Stimulated activated naive CD4-positive, alpha-beta T cell treated with Interleukin-2 at 50 U/mL for 16 hours (primary cell): ENCODE measurements at regions not wholly inside any gene's neighbourhood (a gene's known extent, or its start where the extent isn't known, plus 50 kb on each side); places are given as distances from the start of the nearest gene placed in this dataset.

ENCODE experiments used
- DNase-seq: peaks from one replicate; lab custom pipeline; 2025; lab: John Stamatoyannopoulos, UW

DNA sequence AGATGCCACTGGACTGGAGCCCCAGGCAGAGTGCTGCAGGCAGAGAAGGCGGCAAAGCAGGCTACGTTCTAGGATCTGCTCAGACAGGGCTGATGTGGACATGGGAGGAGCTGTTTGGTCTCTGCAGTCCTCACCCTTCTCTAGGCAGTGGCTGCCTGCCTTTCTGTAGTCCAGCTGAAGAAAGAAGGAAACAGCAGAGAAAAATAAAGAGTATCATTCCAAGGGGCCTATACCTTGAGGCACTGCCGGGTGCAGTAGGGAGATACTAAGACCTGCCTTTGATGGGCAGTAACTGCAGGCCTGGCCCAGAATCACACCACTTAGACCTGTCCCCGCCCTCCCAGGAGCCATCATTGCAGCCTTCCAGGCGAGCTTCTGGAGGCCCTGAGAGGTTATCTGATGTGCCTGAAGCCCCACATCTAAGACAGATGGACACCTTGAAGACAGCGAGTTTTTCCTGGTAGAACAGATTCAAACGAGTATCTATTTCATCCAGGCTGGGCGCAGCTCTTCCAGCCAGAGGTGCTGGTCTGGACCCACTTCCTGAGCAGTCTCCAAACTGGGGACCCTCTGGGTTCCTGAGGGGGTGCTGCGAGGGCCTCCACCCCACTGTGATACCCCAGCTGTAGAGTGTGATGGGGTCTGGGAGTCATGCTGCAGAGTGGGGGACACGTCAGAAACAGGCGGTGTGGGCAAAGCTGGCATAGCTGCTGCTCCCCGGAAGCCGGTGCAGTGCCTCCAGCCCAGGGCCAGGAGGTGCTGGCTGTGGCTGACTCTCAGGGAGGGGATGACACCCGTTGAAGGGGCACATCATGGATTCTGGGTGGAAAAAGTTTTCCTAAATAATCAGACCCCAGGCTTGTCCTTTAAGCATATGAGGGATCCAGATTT lies 87.3 kb upstream of the OTOS start:
- DNase-seq: no peak

DNA sequence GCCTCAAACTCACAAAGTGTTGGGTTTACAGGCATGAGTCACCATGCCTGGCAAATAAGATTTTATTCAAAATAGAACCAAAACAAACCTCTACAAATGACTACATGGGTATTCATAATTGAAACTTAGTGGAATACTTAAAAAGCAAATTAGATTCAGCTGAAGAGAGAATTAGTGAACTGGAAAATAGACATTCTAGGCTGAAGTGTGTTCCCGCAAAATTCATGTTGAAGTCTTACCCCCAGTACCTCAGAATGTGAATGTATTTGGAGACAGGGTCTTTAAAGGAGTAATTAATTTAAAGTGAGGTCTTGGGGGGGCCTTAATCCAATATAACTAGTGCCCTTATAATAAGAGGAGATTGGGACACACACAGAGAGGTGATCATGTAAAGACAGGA lies 88.5 kb upstream of the OTOS start:
- DNase-seq: no peak

DNA sequence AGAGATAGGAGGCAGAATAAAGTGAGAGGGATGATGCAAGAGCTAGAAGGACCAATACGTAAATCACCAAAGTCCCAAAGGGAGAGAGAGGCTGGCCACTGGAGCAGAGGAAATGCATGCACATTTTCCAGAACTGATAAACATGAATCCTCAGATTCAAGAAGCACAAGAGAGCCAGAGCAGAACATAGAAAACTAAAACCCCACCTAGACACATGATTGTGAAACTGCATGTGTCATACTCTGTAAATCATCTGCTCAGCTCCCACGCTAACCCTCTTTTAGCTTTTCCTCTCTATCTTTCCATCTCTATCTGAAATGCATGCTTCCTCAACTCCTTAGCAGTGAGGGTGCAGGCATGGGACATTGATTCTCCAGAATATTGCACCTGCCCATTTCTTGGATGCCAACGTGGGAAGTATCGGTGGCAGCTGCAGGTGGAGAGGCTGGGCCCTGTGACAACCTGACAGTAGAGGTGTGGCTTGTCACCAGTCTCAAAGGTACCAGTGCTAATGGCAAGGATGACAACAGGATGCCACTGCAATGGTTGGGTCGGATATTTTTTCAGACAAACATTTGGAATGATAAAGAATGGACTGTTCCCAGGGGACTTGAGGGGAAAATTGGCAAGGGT lies 89.3 kb upstream of the OTOS start:
- no peak for DNase-seq

DNA sequence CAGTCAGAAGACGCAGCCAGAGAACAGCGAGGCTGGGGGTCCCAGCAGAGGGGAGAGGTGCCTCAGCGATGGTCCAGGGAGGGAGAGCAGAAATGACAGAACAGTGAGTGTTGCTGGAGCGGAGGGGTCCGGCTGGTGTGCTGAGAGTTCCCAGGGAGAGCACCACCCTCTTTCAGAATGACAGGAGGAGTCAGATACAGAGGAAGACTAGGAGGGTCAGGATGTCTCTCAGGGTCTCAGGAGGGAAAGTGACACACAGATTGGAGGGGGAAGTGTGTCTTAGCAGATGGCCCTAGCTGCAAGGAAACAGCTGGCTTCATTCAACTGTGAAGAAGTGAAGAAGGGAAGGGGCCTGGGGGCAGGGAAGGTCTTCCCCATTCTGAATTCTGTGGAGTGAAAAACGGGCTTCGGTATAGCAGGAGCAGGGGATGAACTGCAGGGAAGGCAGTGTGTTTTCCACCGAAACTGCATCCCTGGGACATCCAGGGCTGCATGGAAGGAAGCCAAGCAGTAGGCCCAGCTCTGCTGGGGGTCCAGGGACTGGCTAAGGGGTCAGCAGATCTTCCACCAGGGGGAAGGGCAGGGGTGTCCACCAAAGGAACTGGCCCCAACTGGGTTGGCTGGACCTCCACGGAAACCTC lies 90.0 kb upstream of the OTOS start:
- DNase-seq: no peak

DNA sequence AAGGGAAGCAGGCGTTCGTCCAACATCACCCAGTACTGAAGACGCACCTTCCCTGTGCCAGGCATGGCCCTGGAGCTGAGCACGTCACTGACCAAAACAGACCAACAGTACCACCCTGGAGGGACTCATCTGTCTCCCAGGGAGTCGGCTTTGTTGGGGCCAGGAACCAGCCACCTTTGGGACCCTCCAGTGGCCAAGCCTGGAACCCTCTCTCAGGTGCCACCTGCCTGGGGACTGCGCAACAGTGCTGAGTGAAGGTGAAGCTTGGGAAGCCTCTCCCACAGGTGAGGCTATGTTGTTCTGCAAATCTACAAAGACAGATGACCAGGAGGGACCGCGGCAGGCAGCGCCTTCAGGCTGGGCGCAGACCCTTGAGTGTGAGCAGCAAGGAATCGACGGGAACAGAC lies 91.4 kb upstream of the OTOS start:
- DNase-seq: no peak

DNA sequence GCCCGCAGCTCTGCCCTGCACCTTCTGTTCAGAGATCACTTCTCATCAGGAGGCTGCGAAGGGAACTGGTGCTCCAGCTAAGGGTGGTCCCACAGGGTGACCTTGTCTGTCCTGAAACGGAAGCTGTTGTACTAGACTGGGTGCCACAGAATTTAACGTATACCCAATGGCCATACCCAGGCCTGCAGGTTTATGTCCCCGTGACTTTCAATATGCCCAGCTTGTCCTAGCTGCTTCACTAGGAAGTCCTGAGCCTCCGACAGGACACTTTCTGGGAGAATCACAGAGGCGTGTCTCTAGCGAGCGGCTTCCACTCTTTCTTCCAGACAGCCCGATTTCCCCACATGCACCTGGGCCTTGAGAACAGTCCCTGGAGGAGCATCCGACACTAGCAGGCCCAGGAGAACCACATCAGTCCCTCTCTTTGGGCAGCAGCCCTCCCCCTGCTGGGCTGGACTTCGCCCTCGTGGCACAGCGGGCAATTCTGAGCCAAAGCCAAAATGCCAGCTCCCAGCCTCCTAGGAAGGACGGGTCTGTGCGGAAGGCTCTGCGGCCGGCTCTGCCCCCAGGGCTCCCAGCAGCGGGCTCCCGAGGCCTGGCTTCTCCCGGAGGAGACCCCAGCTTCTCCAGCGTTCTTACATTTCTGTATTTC lies 91.9 kb upstream of the OTOS start:
- DNase-seq: no peak

DNA sequence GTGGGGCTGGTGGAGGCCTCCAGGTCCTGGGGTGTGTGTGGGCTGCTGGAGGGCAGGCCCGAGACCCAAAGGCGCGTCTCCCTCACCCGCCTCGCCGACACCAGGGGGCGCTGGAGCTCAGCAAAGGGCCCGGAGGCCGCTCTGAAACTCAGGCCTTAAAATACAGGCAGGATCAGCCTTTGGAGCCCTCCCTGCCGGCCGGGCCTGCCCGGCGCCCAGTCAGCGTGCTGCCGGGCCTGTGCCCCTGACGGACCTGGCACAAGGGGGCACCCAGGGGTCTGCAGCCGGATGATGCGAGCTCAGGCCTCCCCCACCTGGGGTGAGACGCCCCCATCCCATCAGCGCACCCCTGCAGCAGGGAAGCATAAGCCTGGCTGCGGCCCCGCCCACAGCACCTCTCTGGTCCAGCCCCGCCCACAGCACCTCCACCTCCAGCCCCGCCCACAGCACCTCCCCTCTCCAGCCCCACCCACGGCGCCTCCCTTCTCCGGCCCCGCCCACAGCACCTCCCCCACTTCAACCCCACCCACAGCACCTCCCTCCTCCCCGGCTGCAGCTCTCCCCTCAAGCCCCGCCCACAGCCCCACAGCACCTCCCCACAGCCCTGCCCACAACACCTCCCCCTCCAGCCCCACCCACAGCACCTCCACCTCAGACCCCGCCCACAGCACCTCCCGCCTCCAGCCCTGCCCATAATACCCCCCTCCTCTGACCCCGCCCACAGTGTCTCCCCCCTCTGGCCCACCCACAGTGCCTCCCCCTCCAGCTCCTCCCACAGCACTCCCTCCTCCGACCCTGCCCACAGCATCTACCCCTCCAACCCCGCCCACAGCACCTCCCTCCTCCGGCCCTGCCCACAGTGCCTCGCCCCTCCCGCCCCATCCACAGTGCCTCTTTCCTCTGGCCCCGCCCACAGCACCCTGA lies 92.8 kb upstream of the OTOS start:
- DNase-seq: peak; percentile 56

DNA sequence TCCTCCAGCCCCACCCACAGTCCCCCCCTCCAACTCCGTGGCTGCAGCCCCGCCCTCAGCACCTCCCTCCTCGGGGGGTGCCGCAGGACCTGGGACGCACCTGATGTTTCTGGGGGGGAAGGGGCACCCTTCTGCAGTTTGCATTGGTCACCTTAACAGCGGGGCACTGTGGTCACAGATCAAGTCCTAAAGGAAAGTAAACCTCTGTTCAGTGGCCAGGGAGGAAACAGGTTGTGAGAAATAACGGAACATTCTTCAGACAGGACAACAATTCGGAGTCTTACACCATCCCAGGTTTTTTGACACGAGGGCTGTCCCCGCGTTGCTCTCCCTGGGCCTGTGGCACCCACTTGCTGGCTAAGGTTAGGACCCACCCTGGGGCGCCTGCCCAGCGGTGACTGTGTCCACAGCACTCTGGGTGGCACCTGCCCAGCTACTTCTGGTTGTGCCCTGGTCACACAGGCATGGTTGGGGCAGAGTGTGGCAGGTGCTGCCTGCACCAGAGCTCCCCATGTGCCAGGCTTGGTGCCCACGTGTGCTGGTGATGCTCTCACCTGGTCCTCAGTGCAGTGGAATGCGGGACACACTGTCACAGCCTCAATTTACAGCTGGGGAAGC lies 93.5 kb upstream of the OTOS start:
- no peak for DNase-seq

DNA sequence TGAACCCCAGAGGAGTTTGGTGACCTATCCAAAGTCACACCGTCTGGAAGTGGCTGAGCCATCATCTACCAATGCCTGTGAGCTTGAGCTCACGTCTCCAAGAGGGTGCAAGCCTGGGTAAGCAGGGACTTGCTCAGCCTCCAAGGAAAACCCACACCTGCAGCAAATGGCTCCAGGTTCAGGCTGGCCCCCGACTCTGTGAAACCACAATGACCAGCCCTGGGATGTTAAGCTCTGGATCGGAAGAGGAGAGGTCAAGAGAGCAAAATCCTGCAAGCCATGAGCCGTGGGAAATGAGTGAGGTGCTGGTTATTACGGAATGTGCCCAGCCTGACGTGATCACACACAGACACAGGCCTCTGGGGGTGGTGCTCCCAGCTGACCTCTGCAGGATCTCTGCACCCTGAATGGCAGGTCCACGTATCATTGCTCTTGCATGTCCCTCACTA lies 94.1 kb upstream of the OTOS start:
- no peak for DNase-seq

DNA sequence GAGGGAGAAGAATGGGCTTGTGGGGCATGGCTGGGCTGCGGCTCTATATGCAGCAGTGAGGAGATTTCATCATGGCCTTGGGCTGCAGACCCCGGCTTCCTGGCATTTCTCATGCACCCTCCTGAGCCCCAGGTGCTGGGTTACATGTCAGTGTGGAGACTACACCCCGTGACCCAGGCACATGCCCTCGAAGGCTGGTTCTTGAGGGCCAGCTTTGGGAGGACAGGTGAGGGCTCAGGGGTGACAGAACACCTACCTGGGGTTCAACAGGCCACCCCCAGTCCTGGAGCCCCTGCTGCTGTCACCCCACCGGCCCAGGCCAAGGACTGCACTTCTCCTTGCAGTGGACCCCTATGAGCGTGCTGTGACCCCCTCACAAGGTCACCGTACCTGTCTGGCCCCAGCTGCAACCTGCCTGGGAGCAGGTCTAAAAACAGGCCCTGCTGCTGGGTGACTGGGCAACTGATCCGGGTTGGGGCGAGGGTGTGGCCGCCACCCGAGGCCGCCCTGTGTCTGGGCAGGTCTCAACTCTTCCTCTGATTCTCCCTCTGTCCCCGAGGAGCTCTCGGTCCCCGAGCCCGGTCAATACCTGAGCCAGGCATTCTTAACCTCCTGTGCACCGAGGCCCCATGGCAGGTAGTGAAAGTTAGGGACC lies 94.8 kb upstream of the OTOS start:
- no peak for DNase-seq

DNA sequence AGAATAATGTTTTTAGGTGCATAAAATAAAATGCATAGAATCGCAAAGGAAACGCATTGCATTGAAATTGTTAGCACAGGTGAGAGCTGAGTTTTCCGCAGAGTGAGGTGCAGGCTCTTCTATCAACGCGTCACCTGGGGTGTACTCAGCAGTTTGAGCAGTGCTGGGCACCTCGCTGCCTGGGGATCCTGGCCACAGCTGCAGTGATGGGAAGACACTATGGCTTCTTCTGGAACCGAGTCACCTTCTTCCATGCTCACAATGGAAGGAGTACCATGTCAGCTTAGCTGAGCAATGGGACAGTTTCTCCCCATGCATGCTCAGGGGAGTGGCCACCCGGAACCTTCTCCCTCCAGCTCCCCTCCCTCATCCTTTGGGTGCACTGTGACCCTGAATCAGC lies 95.4 kb upstream of the OTOS start:
- no peak for DNase-seq

DNA sequence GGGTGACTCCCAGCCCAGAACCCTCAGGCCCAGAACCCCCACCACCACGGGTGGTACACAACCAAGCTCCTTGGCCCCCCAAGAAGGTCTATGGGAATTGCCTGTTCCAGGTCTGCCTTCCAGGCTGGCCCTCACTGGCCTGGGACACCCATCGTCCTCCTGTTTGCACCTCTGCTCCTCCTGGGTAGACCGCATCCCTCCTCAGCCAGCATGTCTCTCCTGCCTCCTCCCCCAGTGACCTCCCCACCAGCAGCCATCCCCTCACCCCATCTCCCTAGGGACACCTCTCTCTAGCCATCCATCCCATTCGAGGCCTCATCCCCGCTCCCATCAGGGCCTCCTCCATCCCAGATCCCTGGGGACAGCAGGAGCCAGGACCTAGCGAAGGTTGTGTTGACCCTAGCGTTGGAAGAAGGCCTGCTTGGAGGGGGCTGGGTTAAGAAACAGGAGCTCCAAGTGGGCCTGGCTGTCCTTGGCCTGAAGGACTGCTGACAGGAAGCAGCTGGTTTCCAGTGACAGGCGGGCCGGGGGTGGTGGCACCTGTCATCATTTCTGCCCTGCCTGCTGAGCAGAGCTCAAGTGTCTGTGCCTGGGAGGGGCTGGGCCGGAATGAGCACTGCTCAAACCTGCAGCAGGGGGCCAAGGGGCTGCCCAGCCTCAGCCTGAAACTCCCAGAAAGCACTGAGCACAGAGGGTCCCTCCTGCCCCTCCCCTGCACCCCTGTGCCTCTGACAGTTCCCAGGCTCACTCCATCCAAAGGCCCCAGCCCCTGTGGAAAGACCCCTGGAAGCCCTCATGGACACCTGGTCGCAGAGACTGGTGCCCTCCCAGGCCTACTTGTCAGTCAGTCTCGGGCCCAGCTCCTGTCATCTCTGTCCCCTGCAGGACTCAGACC lies 96.0 kb upstream of the OTOS start:
- DNase-seq: no peak

DNA sequence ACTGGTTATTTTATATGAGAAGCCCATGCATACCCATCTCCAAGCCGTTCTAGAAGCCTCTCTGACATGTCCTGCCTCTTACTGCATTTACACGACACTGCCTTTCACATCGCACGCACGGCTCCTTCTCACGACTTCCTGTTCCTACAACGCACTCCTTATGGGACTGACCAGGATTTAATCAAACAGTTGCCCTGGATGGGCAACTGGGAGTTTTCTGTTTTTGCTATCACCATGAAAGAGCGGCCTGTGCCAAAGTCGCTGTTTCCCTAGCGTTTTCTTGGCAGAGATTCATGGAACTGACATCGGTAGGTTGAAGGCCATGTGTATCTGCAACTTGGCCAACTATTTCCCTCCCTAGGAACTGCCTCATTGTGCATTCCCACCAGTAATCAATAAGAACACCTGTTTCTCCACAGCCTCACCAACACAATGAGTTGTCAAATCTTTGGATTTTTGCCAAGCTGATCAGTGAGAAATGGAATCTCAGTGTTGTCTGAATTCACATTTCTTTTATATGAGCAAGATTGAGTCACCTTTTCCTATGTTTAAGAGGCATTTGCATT lies 97.2 kb upstream of the OTOS start:
- DNase-seq: no peak

DNA sequence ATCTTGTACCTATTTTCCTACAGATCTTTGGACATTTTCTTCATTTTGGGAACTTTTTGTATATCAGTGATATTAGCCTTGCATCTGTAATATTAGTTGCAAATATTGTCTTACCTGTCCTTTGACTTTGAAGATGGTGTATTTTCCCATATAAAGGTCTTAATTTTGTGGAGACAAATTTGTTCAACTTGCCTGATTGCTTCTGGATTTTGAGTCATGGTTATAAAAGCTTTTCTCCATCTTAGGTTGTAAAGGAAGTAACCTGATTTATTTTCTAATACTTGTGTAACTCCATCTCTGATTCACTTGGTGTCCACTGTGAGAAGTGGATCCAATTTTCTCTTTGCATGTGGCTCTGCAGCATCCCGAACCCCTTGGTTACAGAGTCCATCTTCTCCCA lies 97.7 kb upstream of the OTOS start:
- DNase-seq: no peak

DNA sequence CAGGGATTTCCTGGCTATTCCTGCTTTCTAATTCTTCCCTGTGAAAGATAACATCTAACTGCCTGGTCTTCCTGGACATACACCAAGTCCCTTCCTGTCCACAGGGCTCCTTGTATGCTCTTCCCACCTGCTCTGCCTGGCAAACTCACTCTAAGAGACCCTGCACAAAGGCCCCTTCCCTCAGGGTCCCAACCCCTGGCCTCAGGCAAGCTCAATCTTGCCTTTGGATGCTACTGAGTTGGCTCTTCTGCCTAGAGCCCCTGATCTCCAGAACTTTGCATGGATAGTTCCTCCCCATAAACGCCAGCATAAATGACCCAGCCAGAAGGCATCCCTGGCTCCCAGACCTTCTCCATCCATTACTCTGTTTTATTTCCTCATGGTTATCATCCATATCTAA lies 98.3 kb upstream of the OTOS start:
- no peak for DNase-seq

DNA sequence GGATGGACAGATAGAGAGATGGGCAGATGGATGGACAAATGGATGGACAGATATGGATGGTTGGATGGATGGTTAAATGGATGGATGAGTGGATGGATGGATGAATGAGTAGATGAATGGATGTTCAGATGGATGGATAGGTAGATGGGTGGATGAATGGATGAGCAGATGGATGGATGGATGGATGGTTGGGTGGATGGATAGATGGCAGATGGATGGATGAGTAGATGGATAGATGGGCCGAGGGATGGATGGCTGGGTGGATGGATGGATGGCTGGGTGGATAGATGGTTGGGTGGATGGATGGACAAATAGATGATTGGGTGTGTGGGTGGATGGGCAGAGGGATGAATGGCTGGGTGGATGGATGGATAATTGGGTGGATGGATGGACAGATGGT lies 98.9 kb upstream of the OTOS start:
- no peak for DNase-seq

DNA sequence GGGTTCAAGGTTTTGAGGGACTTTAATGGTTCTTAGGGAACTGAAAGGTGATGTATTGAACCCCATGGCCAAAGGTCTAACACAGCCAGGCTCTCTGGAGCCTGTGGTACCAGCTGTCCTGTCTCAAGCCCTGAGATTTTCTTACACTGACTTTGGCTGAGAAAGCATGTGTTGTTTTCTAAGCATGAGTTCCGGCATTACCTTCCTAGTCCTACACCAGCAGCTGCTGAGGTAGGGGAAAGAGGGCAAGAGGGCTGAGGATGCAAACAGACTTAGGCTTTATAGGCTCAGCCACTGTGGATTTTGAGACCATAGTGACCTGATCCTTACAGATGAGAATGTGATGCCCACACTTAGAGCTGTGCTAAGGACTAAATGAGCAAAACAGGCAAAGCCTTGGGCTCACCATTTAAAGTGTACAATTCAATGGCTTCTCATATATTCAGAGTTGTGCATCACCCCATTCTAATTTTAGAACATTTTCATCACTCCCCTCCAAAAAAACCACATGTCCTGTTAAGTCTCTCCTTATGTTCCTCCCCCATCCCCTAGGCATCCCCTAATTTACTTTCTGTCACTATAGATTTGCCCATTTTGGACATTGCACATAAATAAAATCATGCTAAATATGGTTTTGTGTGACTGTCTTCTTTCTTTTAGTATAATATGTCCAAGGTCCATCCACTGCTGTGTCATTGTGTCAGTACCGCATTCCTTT lies 99.7 kb upstream of the OTOS start:
- no peak for DNase-seq

DNA sequence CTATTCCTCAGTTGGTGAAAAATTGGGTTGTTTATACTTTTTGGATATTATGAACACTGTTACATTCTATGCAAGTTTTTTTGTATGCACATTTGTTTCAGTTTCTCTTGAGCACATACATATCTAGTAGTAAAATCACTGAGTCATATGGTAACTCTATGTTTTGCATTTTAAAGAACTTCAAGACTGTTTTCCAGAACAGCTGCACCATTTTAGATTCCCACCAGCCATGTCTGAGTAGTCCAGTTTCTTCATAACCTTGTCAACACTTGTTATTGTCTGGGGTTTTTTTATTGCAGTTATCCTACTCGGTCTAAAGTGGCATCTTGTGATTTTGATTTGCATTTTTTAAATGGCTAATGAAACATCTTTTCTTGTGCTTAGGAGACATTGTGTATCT lies 100.3 kb upstream of the OTOS start:
- DNase-seq: no peak

DNA sequence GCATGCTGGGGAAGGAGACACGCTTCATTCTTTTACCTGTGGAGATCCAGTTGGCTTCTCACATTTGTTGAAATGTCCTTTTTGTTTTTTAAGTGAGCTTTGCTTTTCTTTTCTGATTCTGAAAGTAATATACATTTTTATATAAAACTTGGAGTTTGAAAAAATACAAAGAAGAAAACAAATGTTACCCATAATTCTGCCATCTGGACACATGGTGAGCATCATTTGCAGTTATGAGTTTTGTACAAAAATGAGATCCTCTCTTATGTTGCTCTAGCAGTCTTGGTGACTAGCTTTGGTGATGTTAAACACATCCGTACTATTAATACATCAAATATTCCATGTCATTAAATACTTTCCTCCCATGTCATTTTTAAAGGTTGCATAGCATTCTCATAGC lies 101.1 kb upstream of the OTOS start:
- DNase-seq: no peak
